GM12865 (cell line): ENCODE measurements at regions not wholly inside any gene's neighbourhood (a gene's known extent, or its start where the extent isn't known, plus 50 kb on each side); places are given as distances from the start of the nearest gene placed in this dataset.

ENCODE experiments used
- DNase-seq: peaks from one replicate; pipeline ENCODE4 v3.0.0; 2010; ENCODE audit warnings: low read depth
- H3K4me3 ChIP-seq: 2 replicates; pipeline ENCODE4 v1.5.1; 2011; ENCODE audit warnings: mild to moderate bottlenecking, low read depth, low read length, control low read depth
- TF ChIP-seq, protein P1 (sequence below): IDR thresholded peaks from 2 replicates; pipeline ENCODE4 v1.5.1; 2011; ENCODE audit warnings: low read length, control low read depth, low read depth, inconsistent platforms; ENCODE audit not compliant: insufficient read depth; ENCODE audit errors: missing control alignments

DNA sequence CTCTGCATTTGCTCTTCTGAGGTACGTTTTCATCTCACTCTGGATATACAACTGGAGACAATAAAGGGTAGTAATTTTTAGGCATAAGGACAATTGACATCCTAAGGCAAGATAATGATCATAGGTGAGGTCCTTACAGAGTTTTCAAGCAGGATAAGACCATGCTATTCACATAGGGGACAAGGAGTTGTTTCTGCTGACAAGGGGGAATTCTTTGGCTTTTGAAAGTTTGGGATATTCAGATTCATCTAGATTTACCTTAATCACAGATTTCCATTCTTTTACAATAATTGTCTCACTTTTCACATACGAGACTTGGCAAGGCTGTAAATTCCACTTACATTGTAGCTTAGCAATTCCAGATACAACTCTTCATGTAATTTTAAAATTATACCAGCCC, 256.2 kb downstream of the AASDHPPT start:
- TF ChIP-seq, protein P1, sequence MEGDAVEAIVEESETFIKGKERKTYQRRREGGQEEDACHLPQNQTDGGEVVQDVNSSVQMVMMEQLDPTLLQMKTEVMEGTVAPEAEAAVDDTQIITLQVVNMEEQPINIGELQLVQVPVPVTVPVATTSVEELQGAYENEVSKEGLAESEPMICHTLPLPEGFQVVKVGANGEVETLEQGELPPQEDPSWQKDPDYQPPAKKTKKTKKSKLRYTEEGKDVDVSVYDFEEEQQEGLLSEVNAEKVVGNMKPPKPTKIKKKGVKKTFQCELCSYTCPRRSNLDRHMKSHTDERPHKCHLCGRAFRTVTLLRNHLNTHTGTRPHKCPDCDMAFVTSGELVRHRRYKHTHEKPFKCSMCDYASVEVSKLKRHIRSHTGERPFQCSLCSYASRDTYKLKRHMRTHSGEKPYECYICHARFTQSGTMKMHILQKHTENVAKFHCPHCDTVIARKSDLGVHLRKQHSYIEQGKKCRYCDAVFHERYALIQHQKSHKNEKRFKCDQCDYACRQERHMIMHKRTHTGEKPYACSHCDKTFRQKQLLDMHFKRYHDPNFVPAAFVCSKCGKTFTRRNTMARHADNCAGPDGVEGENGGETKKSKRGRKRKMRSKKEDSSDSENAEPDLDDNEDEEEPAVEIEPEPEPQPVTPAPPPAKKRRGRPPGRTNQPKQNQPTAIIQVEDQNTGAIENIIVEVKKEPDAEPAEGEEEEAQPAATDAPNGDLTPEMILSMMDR = no peak
- H3K4me3 ChIP-seq = no peak overlapping the region
- no peak for DNase-seq

DNA sequence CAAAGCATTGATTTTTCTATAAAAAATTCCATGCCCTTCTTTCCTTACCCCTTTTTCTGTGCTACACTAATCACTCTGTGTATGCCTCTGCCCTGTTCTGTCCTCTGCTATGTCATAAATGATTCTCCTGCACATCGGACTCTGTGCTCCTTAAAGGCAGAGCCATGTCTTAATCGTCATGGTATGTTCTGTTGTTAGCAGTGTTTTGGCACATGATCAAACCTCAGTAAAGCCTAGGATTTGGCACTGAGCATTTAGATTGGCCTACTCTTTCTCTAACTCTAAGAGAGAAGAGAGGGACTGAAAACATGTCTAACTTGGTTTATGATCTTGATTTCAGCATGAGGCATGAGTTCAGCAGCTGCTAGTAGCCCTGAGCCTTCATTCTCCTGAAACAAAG, 266.9 kb downstream of the AASDHPPT start:
- no peak overlapping the region for H3K4me3 ChIP-seq
- TF ChIP-seq, protein P1 = no peak
- no peak for DNase-seq

DNA sequence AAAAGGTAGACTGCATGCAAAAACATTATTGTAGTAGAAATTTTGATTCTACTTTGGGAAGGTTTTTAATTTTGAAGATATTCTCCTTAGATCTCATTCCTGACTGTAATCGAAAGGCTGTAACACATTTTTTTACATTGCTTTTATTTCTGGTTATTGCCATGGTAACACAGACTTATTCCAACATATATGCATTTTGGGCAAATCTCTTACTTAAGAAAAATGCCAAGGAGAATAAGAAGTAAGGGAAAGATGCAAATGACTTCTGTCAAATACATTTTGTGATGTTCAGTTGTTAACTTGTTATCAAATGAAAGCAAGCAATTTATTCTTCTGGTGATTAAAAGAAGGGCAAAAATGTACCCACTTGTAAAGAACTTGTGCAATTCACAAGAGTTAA, 267.5 kb downstream of the AASDHPPT start:
- TF ChIP-seq, protein P1 = no peak
- H3K4me3 ChIP-seq = no peak overlapping the region
- no peak for DNase-seq

DNA sequence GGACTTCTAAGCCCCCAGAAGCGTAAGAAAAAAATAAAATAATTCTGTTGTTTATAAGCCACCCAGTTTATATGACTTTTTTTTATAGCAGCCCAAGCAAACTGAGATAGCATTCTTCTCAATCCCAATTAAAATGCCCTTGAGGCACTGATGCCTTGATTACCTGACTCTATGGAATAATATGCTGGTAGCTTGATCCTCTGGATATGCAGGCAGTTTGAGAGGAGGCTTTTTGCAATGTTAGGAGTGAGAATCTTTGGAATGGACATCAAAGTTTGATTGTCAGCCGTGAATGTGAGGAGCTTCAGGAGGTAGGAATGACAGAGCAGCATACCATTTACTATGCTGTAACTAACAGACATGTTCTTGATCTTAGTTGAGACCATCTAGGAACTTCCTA, 275.6 kb downstream of the AASDHPPT start:
- H3K4me3 ChIP-seq = no peak overlapping the region
- TF ChIP-seq, protein P1 = no peak
- no peak for DNase-seq

DNA sequence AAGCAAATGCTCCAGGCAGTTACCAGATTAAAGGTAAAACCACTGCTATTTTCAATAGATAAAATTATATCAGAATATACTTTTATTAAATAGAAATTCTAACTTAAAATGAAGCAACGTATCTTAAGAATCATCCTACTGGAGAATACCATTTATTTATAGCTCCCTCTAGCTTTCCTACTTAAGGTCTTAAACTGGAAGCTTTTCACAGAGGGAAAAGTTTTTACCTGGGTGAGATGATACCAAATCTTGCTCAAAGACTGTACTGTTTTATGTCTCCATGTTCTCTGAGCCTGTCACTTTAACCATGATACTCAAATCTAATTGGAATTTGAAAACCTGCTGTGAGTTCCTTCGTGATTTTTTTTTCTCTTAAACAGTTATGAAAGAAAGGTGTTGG, 291.8 kb downstream of the AASDHPPT start:
- no peak overlapping the region for H3K4me3 ChIP-seq
- DNase-seq = no peak
- TF ChIP-seq, protein P1 = no peak

DNA sequence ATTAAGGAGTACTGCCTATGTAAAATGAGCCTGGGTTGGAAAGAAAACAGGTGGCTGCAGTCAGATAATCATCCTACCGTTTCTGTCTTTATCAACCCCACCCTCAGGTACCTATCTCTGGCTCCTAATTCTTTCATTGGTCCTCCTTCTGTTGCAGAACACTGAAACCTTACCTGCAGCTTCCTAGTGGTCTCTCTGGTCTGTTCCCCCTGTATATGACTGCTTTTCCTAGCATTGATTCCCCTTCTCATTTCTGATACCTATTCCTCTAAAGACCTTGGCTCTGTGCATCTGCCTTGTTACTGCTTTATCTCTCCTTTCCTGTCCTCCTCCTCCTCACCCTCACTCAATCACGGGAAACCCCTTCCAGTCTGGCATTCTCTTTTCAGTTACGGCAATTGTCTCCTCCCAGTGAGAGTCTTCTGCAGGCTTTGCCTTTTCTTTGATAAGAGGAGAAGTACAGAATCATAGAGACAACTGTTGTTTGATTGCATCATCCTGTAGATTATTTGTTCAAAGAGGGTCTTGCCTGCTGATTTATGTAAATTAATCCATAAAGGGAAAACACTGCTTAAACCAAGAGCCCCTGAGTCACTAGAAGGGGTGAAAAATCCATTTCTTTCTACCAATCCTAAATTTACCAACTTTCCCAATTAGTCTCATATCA, 301.2 kb downstream of the AASDHPPT start:
- TF ChIP-seq, protein P1 = no peak
- no peak overlapping the region for H3K4me3 ChIP-seq

DNA sequence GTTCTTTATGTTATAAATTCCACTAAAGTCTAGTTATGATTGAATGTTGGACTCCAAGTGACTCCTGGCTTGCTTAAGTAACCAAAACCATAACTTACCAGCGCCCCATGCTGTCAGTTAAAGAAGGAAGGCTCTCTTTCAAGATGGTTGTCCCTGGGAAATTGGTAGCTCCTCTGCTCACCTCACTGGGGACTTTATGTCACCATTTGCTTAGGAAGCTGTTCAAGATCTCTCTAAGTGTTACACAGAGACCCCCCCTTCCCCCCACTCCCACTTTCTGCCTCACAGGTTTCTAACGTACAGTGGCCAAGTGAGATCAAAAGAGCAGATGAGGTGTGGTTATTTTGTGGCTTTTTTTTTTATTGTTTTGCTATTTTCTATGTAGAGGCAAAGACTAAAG, 301.8 kb downstream of the AASDHPPT start:
- H3K4me3 ChIP-seq = no peak overlapping the region
- TF ChIP-seq, protein P1 = no peak
- DNase-seq = peak; percentile 2

More for the DNA sequence above, 301.2 kb downstream of the AASDHPPT start:
- no peak for DNase-seq
